GM13976 (cell line): ENCODE measurements at regions not wholly inside any gene's neighbourhood (a gene's known extent, or its start where the extent isn't known, plus 50 kb on each side); places are given as distances from the start of the nearest gene placed in this dataset.

Source experiments
- DNase-seq: peaks from one replicate; pipeline ENCODE4 v3.0.0; 2012; ENCODE audit warnings: low spot score
- CTCF ChIP-seq: IDR thresholded peaks from 2 replicates; pipeline ENCODE4 v1.5.1; 2012; ENCODE audit warnings: borderline replicate concordance, mild to moderate bottlenecking; ENCODE audit not compliant: insufficient read depth; ENCODE audit errors: extremely low read depth, missing control alignments, control extremely low read depth
- in situ Hi-C: fragments of 300-500 bp; cut with MboI; formaldehyde crosslinking; loops from one replicate; pipeline ENCODE4 v1.12.0; 2022; ENCODE audit warnings: low sequenced_read_pairs, mixed read lengths, inconsistent platforms; ENCODE audit not compliant: unreplicated experiment

- peak; percentile 50 for DNase-seq
- in situ Hi-C loops: no loop called here
- peak; percentile 36 for TF ChIP-seq CTCF
These were observed 140.7 kb downstream of the KATNIP start for GRCh38 chr16:27690608-27691007.

DNA sequence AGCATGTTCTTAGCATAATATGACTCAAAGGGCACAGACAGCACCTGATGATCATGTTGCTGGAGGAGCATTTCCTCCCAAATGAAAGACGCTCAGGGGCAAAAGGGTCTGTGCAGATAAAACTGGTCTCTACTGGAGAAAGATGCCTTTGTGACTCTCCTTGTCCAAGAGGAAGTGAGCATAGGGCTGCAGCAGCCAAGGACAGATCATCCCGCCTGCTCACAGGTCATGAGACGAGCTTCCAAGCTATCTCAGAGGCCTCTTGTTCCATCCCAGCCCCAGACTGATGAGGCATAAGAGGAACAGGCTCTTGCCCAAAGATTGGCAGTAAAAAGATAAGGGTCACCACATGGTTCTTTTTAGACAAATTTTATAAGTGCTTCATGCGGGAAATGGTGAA, 141.8 kb downstream of the KATNIP start:
- TF ChIP-seq CTCF: no peak
- no peak for DNase-seq
- in situ Hi-C loops: no loop called here

- DNase-seq: no peak
- in situ Hi-C loops: no loop called here
- no peak for TF ChIP-seq CTCF
These were observed 142.6 kb downstream of the KATNIP start for GRCh38 chr16:27692576-27692975.

DNA sequence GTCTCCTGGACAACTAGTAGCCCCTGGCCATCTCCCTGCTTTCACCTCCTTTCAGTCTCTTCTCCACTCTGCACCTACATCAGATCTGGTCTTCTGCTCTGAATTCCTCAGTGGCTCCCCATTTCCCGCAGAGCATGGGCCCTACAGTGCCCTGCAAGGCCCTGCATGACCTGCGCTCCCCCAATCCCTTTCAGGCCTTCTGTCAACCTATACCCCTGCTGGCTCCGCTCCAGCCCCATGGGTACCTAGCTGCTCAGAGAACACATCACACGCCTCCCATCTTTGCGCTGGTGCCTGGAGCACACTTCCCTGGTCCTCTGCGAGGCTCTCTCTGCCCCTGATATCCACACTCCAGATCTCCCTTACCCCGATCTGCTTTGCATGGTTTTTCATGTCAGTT, 145.2 kb downstream of the KATNIP start:
- no peak for DNase-seq
- in situ Hi-C loops: no loop called here
- no peak for TF ChIP-seq CTCF

DNA sequence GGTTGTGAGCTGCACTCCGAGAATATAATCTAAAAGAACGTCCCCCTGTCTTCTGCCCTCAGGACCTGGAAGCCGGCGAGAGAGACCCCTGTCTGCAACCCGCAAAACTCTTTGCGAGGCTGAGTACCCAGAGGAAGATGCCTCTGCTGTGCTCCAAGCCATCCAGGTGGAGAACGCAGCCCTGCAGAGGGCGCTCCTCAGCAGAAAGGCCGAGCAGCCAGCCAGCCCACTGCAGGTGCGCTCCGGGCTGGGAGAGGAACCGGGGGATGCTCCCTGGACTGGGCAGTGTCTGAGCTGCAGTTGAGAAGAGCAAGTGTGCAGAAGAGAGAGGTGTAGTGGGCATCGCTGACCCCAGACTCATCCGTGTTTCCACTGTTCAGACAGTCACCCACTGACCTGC, 148.3 kb downstream of the KATNIP start:
- TF ChIP-seq CTCF: peak; percentile 20
- no peak for DNase-seq
- in situ Hi-C loops: no loop called here

DNA sequence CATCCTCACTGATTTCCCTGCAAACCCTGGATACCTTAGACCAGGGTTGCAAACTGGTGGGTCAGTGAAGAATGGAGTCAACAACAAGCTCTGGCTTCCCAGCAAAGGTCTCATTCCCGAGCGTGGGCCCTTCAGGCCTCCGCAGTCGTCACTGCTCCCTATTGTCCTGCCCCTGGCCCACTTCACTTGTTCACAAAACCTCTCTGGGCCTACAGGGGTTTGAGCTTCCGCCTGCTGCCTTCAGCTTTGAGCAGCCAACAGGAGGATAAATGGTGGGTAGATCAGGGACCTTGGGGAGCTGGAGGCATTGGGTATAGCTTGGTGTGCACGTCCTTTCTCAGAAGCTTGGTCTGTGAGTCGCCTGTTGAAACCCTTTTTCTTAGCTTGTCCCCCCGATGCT, 148.8 kb downstream of the KATNIP start:
- no peak for TF ChIP-seq CTCF
- DNase-seq: no peak
- in situ Hi-C loops: no loop called here

GRCh38 chr16:27699540-27699939, 149.6 kb downstream of the KATNIP start:
- in situ Hi-C loops: no loop called here
- no peak for TF ChIP-seq CTCF
- DNase-seq: no peak
